Ovary (tissue), 3 donors: ENCODE measurements at regions not wholly inside any gene's neighbourhood (a gene's known extent, or its start where the extent isn't known, plus 50 kb on each side); places are given as distances from the start of the nearest gene placed in this dataset.

Experiments used
- CTCF ChIP-seq, 3 donors: fragments of 450-650 bp in 2 of 3; fragments of 200-600 bp in 1 of 3; IDR thresholded peaks; one replicate each; pipeline versions ENCODE4 v1.5.1 to v1.8.0; 2016 to 2022; ENCODE audit warnings: antibody characterized with exemption in 3 of 3, mild to moderate bottlenecking in 1 of 3
- EP300 ChIP-seq: sonication (generic); formaldehyde crosslinking; IDR thresholded peaks from one replicate; pipeline ENCODE4 v1.6.1; 2017; ENCODE audit warnings: antibody characterized with exemption
- POLR2A ChIP-seq: fragments of 450-650 bp; IDR thresholded peaks from one replicate; pipeline ENCODE4 v1.6.1; 2017; ENCODE audit warnings: antibody characterized with exemption, mild to moderate bottlenecking, moderate library complexity
- donor health status: DM: no; HTN: no; CAD: no.

- TF ChIP-seq CTCF (IDR thresholded peaks at IDR 0.05) (no peak), POLR2A (no peak), EP300 (no peak)
These were observed 162.4 kb downstream of the GALC start for GRCh38 chr14:87830443-87831096.
